ENCODE measurements at regions not wholly inside any gene's neighbourhood (a gene's known extent, or its start where the extent isn't known, plus 50 kb on each side); places are given as distances from the start of the nearest gene placed in this dataset.
"Not testable (repeated sequence)": the region's sequence is repeated elsewhere in the genome, so short reads cannot be mapped to it uniquely, and the experiment has no call there.

DNA sequence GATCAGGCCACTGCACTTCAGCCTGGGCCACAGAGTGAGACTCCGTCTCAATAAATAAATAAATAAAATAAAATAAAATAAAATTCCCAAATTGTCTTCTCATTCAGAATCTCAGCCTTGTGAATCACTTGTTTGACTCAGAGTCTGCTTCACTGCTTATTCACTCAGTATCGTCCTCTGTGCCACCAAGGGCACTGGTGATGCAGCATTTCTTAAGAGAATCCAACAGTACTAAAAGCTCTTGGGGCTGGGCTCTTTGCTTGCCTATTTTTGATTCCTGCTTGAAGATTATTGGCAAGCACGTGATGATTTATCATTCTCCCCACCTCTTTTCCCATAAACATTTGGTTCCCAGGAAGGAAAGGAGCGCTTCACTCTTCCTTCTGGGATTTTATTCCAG is 54.8 kb upstream of the HMGB1 start:
- no peak for DNase-seq

DNA sequence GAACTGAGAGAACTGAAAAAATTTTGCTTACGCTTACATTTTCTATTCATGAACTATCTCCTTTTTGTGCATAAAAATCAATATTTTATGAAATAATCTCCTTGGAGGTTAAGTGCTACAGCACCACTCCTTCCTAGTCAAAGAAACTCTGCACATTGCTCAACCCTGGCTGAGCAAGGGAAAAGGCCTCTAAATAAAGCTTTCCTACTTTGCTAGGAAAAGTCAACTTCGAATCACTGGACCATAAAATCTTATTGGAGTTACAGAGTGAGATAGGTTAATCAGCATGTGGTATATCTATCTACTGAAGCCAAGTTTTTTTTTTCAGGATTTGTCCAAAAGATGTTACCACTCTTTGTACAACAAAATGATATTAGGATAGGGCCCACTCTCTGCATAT is 57.5 kb upstream of the HMGB1 start:
- DNase-seq: no peak

DNA sequence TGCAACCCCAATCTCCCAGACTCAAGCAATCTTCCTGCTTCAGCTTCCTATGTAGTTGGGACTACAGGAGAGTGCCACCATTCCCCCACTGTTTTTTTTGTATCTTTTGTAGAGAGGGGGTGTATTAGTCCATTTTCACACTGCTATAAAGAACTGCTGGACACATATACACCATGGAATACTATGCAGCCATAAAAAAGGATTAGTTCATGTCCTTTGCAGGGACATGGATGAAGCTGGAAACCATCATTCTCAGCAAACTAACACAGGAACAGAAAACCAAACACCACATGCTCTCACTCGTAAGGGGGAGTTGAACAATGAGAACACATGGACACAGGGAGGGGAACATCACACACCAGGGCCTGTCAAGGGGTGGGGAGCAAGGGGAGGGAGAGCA is 58.1 kb upstream of the HMGB1 start:
- not testable (repeated sequence) for DNase-seq

DNA sequence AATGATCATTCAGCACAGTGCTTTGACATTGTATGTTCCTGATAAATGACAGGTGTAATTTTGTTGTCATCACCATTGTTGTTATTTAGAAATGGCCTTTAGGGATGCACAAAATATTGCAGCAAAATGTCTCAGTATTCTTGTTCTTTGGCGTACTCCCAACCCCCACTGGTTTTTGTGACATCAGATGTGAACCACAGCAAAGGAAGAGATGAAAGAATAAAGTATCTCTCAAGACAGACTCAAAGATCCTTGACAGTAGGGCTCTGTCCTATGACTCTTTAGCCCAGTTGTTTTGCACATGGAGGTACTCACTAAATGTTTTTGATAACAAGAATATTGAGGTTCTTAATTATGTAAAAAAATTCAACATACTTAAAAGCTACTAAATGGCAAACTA is 59.5 kb upstream of the HMGB1 start:
- DNase-seq: not testable (repeated sequence)

DNA sequence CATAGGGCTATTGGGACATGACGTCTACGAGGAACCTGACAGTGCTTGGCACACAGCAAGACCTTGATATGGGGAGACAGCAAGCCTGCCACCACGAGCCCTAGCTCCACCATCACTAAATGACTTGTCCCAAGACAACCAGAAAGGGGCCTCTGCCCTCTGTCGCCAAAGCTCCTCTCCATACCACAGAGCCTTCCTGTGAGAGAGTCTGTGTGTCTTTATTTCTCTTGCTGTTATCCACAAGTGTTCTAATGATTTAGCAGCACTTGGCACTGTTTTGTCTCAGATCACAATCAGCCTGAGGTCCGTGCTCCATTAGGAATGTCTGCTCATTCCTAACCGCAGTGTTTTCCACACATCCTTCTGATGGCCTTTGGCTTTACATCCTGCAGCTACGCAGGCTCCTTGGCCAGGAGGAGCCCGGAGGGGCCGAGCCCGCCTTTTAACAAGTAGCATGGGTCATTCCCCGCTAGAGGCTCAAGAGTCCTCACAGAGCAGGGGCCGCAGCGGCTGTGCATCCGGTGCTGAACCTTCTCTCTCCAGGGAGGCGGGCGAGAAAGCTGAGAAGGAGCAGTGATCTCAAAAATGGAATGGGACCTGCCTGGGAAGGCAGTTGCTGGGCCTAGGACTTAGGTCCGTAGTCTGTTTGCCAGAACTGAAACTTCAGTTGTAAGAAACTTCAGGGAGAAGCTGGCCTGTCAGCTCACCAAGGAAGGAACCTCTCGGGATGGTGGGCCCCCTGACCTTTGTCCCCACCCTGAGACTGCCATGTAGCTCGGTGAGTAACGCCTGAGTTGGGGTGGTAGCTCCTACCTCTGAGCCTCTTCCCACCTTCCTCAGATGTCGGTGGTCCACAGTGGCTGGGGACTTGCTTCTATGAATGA is 61.1 kb upstream of the HMGB1 start:
- DNase-seq: no peak

DNA sequence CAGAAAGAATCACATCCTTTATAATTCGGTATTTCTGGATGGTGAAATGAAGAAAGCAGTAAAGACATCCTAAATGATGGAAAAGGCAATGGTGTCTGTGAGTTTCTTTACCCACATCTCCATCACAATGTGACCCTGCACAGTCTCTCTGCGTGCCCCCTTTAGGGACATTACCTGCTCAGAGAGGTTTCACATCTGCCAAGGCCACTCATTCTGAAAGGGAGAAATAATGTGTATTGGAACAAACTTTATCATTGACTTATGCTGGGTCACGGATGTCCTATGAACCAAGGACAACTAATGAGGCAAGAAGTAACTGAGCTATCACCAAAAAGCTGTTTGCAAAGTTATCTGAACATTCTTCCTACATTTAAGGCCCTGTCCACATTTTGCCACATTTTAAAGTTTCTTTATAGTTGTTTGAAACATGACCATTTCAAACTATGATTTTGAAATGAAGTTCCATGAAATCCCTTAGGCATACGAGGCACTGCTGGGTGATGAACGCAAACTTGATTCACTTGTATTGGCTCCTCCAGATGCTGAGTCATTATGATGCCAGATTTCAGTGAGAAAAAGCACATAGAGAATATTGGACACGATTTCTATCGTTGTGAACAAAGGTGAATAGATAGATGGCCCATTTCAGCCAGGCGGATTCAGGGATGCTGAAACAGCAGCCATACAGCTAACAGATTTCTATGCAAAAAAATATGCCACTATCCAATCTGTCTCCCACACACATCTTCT is 63.5 kb upstream of the HMGB1 start:
- DNase-seq: no peak

DNA sequence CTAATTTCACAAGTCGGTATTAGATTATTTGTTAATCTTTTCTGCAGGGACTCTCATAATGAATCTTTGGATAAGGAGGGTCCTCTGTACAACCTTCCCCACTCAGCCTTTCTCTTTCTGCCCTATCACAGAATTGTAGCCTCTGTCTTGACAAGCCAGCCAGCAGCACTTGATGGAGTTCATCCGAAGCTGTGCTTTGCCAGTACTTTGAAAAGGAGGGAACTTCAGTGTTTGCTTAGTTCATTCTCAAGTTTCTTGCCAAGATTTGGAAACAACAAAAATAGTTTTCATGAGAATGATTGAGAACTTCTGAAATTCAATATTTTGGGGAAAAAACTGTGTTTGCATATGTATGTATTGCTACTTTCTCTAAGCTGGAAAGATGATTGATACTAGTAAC is 69.3 kb upstream of the HMGB1 start:
- no peak for DNase-seq

DNA sequence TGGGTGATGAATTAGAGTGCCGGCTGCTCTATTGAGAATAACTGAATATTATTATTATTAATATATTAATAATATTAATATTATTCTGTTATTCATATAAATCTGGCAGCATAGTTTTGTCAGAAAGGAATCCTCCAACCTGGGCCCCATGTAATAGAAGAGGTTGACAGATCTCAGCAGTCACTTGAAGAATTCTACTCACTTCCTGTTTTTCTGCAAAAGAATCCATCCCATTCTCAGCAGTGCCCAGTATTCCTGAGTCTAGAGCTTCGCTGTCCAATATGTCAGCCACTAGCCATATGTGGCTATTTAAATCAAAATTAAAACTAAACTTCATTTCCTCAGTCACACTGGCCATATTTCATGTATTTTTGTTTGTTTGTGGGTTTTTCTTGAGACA is 72.4 kb upstream of the USPL1 start:
- DNase-seq: no peak

DNA sequence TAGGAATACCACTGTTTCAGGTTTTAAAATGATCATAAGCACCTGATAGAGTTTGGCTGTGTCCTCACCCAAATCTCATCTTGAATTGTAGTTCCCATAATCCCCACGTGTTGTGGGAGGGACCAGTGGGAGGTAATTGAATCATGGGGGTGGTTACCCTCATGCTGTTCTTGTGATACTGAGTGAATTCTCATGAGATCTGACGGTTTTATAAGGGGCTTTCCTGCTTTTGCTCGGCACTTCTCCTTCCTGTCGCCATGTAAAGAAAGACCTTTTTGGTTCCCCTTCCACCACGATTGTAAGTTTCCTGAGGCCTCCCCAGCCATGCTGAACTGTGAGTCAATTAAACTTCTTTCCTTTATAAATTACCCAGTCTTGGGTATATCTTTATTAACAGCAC is 69.7 kb upstream of the USPL1 start:
- DNase-seq: not testable (repeated sequence)

DNA sequence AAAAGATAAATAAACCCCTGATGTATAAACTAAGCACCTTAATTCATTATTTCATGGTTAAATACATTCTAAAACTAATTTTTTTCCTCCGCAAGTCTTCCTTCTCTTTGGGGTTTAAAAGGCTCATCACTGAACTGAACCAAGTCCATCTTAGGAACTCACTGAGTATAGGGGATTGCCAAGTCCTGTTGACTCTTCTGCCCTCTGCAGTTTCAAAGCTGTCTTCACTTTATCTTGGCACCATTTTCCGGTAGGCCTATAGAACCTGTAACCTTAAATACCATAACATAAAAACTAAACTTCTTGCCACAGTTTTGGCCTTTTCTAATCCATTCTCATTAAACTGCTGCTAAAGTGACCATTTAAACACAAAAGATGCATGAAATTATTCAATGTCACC is 66.5 kb upstream of the USPL1 start:
- DNase-seq: peak; percentile 86

DNA sequence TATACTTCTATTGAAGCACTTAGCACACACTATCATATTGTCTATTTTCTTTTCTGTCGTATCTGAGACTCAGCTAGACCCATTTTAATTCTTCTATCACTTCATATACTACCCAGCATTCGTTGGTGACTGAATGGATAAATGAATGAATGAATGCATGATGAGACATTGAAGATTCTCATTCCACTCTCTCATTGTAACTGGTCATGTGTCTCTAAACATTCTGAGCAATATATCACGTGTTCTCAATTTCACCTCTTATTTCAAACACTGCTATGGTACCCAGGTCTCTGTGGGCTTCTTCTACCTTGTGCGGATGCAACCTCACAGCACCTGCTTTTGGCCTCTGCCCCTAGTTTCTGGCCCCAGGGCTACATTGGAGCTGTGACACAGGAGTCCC is 65.2 kb upstream of the USPL1 start:
- DNase-seq: no peak

DNA sequence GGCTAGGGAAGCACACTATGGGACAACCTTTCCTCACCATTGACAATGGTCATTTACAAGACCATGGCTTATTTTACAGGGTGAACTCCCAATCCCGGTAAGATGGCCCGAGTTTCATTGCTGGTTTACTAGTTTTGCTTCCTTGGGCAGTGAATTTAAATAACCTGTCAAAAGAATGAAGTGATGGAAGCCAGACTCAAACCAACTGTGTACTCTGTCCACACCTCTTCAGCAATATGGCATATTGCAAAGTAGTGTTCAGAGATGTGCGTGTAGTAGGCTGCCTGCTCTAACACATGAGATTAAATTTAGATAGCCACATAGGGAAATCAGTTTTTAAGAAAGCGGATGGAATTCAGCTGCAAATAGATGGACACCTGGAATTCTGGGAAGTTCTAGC is 58.4 kb upstream of the USPL1 start:
- no peak for DNase-seq

DNA sequence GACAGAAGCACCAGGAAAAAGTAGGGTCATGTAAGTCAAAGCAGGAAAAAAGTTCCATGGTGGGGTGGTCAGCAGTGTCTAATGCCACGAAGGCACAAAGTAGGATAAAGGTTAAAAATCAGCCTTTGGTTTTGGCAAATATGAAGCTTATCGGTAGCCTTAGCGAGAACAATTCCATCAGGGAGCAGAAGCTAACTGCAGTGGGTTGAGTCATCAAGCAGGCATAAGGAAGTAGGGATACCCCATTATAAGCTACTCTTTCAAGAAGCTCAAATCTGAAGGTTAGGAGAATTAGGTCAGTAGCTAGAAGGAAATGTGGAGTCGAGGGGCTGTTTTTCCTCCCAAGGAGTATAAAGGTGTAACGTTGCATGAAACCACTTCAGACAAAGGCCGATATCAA is 57.5 kb upstream of the USPL1 start:
- no peak for DNase-seq

DNA sequence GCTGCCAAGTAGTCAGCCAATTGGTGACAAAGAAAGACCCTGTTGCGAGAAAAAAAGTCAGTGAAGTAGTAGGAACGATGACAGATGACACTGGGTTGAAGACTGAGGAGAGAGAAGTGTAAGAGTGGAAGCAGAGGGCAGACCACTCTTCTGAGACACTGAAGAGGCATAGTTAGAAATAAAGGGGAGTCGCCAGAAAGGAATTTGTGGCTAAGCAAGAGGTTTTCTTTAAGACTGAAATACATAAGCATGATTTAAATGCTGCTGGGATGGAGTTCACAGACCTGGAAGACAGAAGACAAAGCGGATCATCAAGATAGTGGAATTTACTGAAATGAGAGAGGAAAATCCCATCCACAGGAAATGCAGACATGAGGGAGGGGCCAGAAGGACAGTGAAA is 56.2 kb upstream of the USPL1 start:
- DNase-seq: no peak

DNA sequence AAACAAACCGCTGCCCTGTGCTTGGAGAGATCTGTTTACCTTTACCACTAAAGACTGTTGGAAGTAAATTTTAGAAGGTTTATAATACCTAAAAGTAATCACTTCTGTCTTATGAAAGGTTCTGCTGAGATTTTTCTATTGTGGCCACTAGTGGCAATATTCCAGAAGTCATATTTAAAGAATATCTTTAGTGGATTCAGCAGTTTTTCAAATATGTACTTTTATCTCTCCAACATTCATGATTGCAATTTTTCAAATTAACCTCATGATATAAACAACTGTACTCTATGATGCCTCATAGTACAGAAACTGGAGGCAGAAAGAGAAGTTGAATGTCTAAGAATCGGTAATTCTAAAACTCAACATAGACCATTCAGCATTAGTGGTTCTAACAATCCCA is 53.2 kb upstream of the USPL1 start:
- DNase-seq: no peak

DNA sequence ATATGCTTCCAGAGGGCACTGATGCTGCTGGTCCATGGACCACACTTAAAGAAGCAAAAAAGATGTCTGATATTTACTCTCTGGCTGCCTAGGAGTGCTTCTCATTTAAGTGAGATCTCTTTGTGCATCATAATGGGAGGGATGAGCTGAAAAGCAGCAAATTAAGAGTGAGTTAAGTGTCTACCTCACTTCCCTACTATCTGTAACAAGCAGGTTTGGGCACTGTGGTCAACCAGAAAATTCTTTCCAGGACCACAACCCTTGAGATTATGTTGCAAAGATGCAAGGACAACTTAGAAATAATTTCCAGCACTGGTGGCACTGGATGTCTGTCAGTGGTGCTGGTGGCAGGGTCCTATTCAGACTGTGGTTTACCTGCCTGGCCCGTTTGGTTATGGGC is 52.1 kb upstream of the USPL1 start:
- no peak for DNase-seq

DNA sequence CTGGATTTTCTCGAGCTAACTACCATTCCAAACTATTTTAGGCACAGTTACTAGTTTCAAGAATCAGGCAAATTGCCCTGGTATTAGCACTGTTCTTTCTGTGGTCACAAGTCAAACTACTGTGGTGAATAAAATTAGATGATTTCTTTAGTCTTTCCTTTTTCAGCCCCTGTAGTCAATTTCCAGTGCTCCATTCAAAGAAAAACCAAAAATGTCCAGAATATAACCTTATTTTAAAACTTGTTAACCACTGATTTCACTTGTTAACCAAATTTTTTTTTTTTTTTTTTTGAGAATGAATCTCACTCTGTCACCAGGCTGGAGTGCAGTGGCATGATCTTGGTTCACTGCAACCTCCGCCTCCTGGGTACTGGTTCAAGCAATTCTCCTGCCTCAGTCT is 50.6 kb upstream of the USPL1 start:
- DNase-seq: no peak

Data from hematopoietic multipotent progenitor cell treated with erythropoietin and hydrocortisone succinate and interleukin-3 and kit ligand, for 8 days (in vitro differentiated cells).